ENCODE measurements at regions not wholly inside any gene's neighbourhood (a gene's known extent, or its start where the extent isn't known, plus 50 kb on each side); places are given as distances from the start of the nearest gene placed in this dataset.

DNA sequence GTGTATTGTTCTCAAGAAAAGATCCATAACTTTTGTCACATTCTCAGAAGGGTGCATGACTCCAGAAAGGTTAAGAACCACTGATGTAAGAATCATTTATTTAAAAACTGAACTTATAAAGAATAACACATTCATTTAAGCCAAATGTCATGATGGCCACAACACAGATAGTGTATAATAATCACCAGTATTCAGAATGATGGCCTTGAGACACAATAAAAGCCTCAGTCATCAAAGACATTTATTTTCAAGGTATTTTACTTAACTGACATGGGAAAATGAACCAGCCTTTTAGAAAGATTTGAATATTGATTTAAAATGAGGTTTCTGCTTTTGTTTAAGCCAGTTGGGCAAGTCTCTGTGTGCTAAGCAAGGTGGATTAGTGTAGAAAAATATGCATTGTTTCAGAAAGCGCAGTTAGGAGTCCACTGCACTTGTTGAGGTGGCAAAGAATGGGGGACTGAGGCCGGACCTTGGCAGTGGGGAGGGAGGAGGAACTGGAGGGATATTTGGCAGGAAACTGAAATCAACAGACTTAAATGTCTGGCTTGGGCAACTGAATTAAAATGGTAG, 371.9 kb upstream of the ESRRG start:
- TF ChIP-seq EZH2 (IDR thresholded peaks at IDR 0.05; ENCODE audit: insufficient read depth, poor library complexity, severe bottlenecking), result no peak
- no peak for TF ChIP-seq EZH2phosphoT487 (IDR thresholded peaks at IDR 0.05; ENCODE audit: insufficient read depth, low read depth)

Measured in GM23248 (cell line).